Activated naive CD4-positive, alpha-beta T cell treated with anti-CD3 and anti-CD28 coated beads for 36 hours (primary cell): ENCODE measurements at regions not wholly inside any gene's neighbourhood (a gene's known extent, or its start where the extent isn't known, plus 50 kb on each side); places are given as distances from the start of the nearest gene placed in this dataset.

Source experiments
- CTCF ChIA-PET: fragments of 350-600 bp; sonication (Branson Sonifier 250); formaldehyde crosslinking; loops from one replicate; lab custom pipeline; 2021; ENCODE audit warnings: antibody characterized with exemption; lab: Charles Lee
- DNase-seq: peaks from one replicate; pipeline ENCODE4 v3.0.0-alpha.2; 2020
- H3K27ac Mint-ChIP-seq: one replicate; pipeline ENCODE4 v1.8.0; 2021; ENCODE audit warnings: mild to moderate bottlenecking, mixed read lengths
- H3K27me3 Mint-ChIP-seq: one replicate; pipeline ENCODE4 v1.8.0; 2021; ENCODE audit warnings: low read depth, mixed read lengths
- H3K36me3 Mint-ChIP-seq: one replicate; pipeline ENCODE4 v1.8.0; 2021; ENCODE audit warnings: low read depth, mixed read lengths
- H3K4me1 Mint-ChIP-seq: one replicate; pipeline ENCODE4 v1.8.0; 2021; ENCODE audit warnings: low read depth, mixed read lengths
- H3K4me3 Mint-ChIP-seq: one replicate; pipeline ENCODE4 v1.8.0; 2021; ENCODE audit warnings: mild to moderate bottlenecking, moderate library complexity, mixed read lengths
- H3K9me3 Mint-ChIP-seq: one replicate; pipeline ENCODE4 v1.8.0; 2021; ENCODE audit warnings: mixed read lengths
- intact Hi-C: fragments of 100-400 bp; cut with micrococcal nuclease; formaldehyde crosslinking; loops from one replicate; pipeline ENCODE4 v1.15.1; 2023

GRCh38 chr14:46325777-46326176 is 325.8 kb downstream of the RPL10L start:
- intact Hi-C loops: no loop called here

GRCh38 chr14:46325157-46325556 is 326.4 kb downstream of the RPL10L start:
- intact Hi-C loops: no loop called here
- H3K27ac Mint-ChIP-seq: no peak overlapping the region
- no peak for DNase-seq
- H3K4me3 Mint-ChIP-seq: no peak overlapping the region
- H3K36me3 Mint-ChIP-seq: no peaks in the 10 kb centered on the region
- CTCF ChIA-PET: no interaction called here
- no peaks in the 10 kb centered on the region for H3K4me1 Mint-ChIP-seq
- no peaks in the 10 kb centered on the region for H3K27me3 Mint-ChIP-seq
- no peaks in the 10 kb centered on the region for H3K9me3 Mint-ChIP-seq

More at GRCh38 chr14:46325777-46326176, 325.8 kb downstream of the RPL10L start:
- DNase-seq: no peak
- CTCF ChIA-PET: no interaction called here
- no peaks in the 10 kb centered on the region for H3K27me3 Mint-ChIP-seq
- H3K4me1 Mint-ChIP-seq: no peaks in the 10 kb centered on the region
- H3K9me3 Mint-ChIP-seq: no peaks in the 10 kb centered on the region
- H3K4me3 Mint-ChIP-seq: no peak overlapping the region
- H3K27ac Mint-ChIP-seq: no peak overlapping the region
- H3K36me3 Mint-ChIP-seq: no peaks in the 10 kb centered on the region

GRCh38 chr14:46323404-46323762 is 328.2 kb downstream of the RPL10L start:
- Mint-ChIP-seq H3K27ac (no peak overlapping the region), H3K27me3 (no peaks in the 10 kb centered on the region), H3K4me1 (no peaks in the 10 kb centered on the region), H3K36me3 (no peaks in the 10 kb centered on the region), H3K9me3 (no peaks in the 10 kb centered on the region), H3K4me3 (no peak overlapping the region)
- CTCF ChIA-PET: no interaction called here
- intact Hi-C loops: no loop called here
- DNase-seq: no peak

GRCh38 chr14:46322730-46323403 is 328.7 kb downstream of the RPL10L start:
- CTCF ChIA-PET: no interaction called here
- Mint-ChIP-seq H3K27me3 (no peaks in the 10 kb centered on the region), H3K4me3 (no peak overlapping the region), H3K36me3 (no peaks in the 10 kb centered on the region), H3K9me3 (no peaks in the 10 kb centered on the region), H3K27ac (no peak overlapping the region), H3K4me1 (no peaks in the 10 kb centered on the region)
- intact Hi-C loops: no loop called here
- no peak for DNase-seq

GRCh38 chr14:46322076-46322475 is 329.5 kb downstream of the RPL10L start:
- Mint-ChIP-seq H3K4me1 (no peaks in the 10 kb centered on the region), H3K27me3 (no peaks in the 10 kb centered on the region), H3K27ac (no peak overlapping the region), H3K36me3 (no peaks in the 10 kb centered on the region), H3K9me3 (peaks cover 2% of the 10 kb centered on the region), H3K4me3 (no peak overlapping the region)
- CTCF ChIA-PET: no interaction called here
- intact Hi-C loops: no loop called here
- no peak for DNase-seq

- CTCF ChIA-PET: no interaction called here
- no peaks in the 10 kb centered on the region for H3K4me1 Mint-ChIP-seq
- no peaks in the 10 kb centered on the region for H3K36me3 Mint-ChIP-seq
- no peak overlapping the region for H3K27ac Mint-ChIP-seq
- no peaks in the 10 kb centered on the region for H3K9me3 Mint-ChIP-seq
- intact Hi-C loops: no loop called here
- no peak for DNase-seq
- H3K4me3 Mint-ChIP-seq: no peak overlapping the region
- no peaks in the 10 kb centered on the region for H3K27me3 Mint-ChIP-seq
Measured at GRCh38 chr14:46306267-46306666, 345.3 kb downstream of the RPL10L start.

- no peaks in the 10 kb centered on the region for H3K36me3 Mint-ChIP-seq
- no peak overlapping the region for H3K27ac Mint-ChIP-seq
- no peaks in the 10 kb centered on the region for H3K27me3 Mint-ChIP-seq
- H3K4me1 Mint-ChIP-seq: no peaks in the 10 kb centered on the region
- intact Hi-C loops: no loop called here
- peaks cover 8% of the 10 kb centered on the region for H3K9me3 Mint-ChIP-seq
- no peak for DNase-seq
- CTCF ChIA-PET: no interaction called here
- H3K4me3 Mint-ChIP-seq: no peak overlapping the region
Measured at GRCh38 chr14:46300765-46301164, 350.8 kb downstream of the RPL10L start.

- Mint-ChIP-seq H3K36me3 (no peaks in the 10 kb centered on the region), H3K9me3 (peaks cover 19% of the 10 kb centered on the region), H3K4me3 (no peak overlapping the region), H3K27ac (no peak overlapping the region), H3K27me3 (no peaks in the 10 kb centered on the region), H3K4me1 (no peaks in the 10 kb centered on the region)
- CTCF ChIA-PET: no interaction called here
- intact Hi-C loops: no loop called here
- no peak for DNase-seq
Measured at GRCh38 chr14:46290706-46291105, 360.9 kb downstream of the RPL10L start.

GRCh38 chr14:46279776-46280175 is 371.8 kb downstream of the RPL10L start:
- Mint-ChIP-seq H3K27me3 (no peaks in the 10 kb centered on the region), H3K9me3 (peaks cover 2% of the 10 kb centered on the region), H3K4me1 (no peaks in the 10 kb centered on the region), H3K27ac (no peak overlapping the region), H3K36me3 (no peaks in the 10 kb centered on the region), H3K4me3 (no peak overlapping the region)
- intact Hi-C loops: no loop called here
- DNase-seq: no peak
- CTCF ChIA-PET: no interaction called here

- no peak for DNase-seq
- H3K27ac Mint-ChIP-seq: no peak overlapping the region
- no peak overlapping the region for H3K4me3 Mint-ChIP-seq
- intact Hi-C loops: no loop called here
- no peaks in the 10 kb centered on the region for H3K27me3 Mint-ChIP-seq
- no peaks in the 10 kb centered on the region for H3K4me1 Mint-ChIP-seq
- CTCF ChIA-PET: no interaction called here
- H3K36me3 Mint-ChIP-seq: no peaks in the 10 kb centered on the region
- H3K9me3 Mint-ChIP-seq: peaks cover 2% of the 10 kb centered on the region
Measured at GRCh38 chr14:46279327-46279726, 372.3 kb downstream of the RPL10L start.

- Mint-ChIP-seq H3K4me1 (no peaks in the 10 kb centered on the region), H3K4me3 (no peak overlapping the region), H3K27ac (no peak overlapping the region), H3K27me3 (no peaks in the 10 kb centered on the region), H3K36me3 (no peaks in the 10 kb centered on the region), H3K9me3 (peaks cover 2% of the 10 kb centered on the region)
- CTCF ChIA-PET: no interaction called here
- DNase-seq: no peak
- intact Hi-C loops: loop anchor here (10.0 kb wide), 1 partner anchor 1015 kb away; no protein-coding TSS in a partner anchor
Measured at GRCh38 chr14:46259536-46259935, 392.0 kb downstream of the RPL10L start.

- intact Hi-C loops: loop anchor here (10.0 kb wide), 1 partner anchor 1018 kb away; no protein-coding TSS in a partner anchor
- CTCF ChIA-PET: no interaction called here
- Mint-ChIP-seq H3K36me3 (no peaks in the 10 kb centered on the region), H3K4me1 (no peaks in the 10 kb centered on the region), H3K4me3 (no peak overlapping the region), H3K27ac (no peak overlapping the region), H3K27me3 (no peaks in the 10 kb centered on the region), H3K9me3 (peaks cover 3% of the 10 kb centered on the region)
- DNase-seq: no peak
Measured at GRCh38 chr14:46256381-46256780, 395.2 kb downstream of the RPL10L start.

- no peaks in the 10 kb centered on the region for H3K36me3 Mint-ChIP-seq
- intact Hi-C loops: loop anchor here (10.0 kb wide), 1 partner anchor 1025 kb away; no protein-coding TSS in a partner anchor
- DNase-seq: no peak
- H3K9me3 Mint-ChIP-seq: peaks cover 3% of the 10 kb centered on the region
- H3K27ac Mint-ChIP-seq: no peak overlapping the region
- H3K4me1 Mint-ChIP-seq: no peaks in the 10 kb centered on the region
- CTCF ChIA-PET: interaction anchor here (0.6 to 0.7 kb wide), 2 partner anchors 14 to 17 kb away, joined by 3 to 4 read pairs; no protein-coding TSS in a partner anchor
- no peaks in the 10 kb centered on the region for H3K27me3 Mint-ChIP-seq
- H3K4me3 Mint-ChIP-seq: no peak overlapping the region
Measured at GRCh38 chr14:46250113-46250703, 401.4 kb downstream of the RPL10L start.
